Smooth muscle cell (in vitro differentiated cells): ENCODE measurements at regions not wholly inside any gene's neighbourhood (a gene's known extent, or its start where the extent isn't known, plus 50 kb on each side); places are given as distances from the start of the nearest gene placed in this dataset.

Experiments used
- DNase-seq: peaks from one replicate; lab custom pipeline; 2025; ENCODE audit not compliant: unreplicated experiment; lab: John Stamatoyannopoulos, UW
- H2AFZ ChIP-seq: fragments of 200-600 bp; sonication (generic); 2 replicates; pipeline ENCODE4 v1.6.0; 2016; ENCODE audit warnings: antibody characterized with exemption, low read depth, mild to moderate bottlenecking
- H3F3A ChIP-seq: fragments of 200-600 bp; sonication (generic); 2 replicates; pipeline ENCODE4 v1.6.0; 2017; ENCODE audit warnings: antibody characterized with exemption, low read depth
- H3K27ac ChIP-seq: fragments of 200-600 bp; sonication (generic); 2 replicates; pipeline ENCODE4 v1.5.1; 2016; ENCODE audit warnings: low read depth, mild to moderate bottlenecking
- H3K27me3 ChIP-seq: fragments of 200-600 bp; sonication (generic); 2 replicates; pipeline ENCODE4 v1.6.1; 2016; ENCODE audit warnings: low read depth, mild to moderate bottlenecking
- H3K36me3 ChIP-seq: fragments of 200-600 bp; sonication (generic); 2 replicates; pipeline ENCODE4 v1.5.1; 2016; ENCODE audit warnings: low read depth
- H3K4me1 ChIP-seq: fragments of 200-600 bp; sonication (generic); 2 replicates; pipeline ENCODE4 v1.5.1; 2016; ENCODE audit warnings: low read depth
- H3K4me2 ChIP-seq: fragments of 200-600 bp; sonication (generic); 2 replicates; pipeline ENCODE4 v1.6.0; 2016; ENCODE audit warnings: mild to moderate bottlenecking
- H3K4me3 ChIP-seq: fragments of 200-600 bp; sonication (generic); 2 replicates; pipeline ENCODE4 v1.5.1; 2016; ENCODE audit warnings: mild to moderate bottlenecking
- H3K79me2 ChIP-seq: fragments of 200-600 bp; sonication (generic); 2 replicates; pipeline ENCODE4 v1.6.0; 2016; ENCODE audit warnings: low read depth, mild to moderate bottlenecking
- H3K9ac ChIP-seq: fragments of 200-600 bp; sonication (generic); 2 replicates; pipeline ENCODE4 v1.6.0; 2016; ENCODE audit warnings: low read depth
- H3K9me3 ChIP-seq: fragments of 200-600 bp; sonication (generic); replicated peaks from 2 replicates; pipeline ENCODE4 v1.5.1; 2016; ENCODE audit warnings: low read depth
- H4K20me1 ChIP-seq: fragments of 200-600 bp; sonication (generic); 2 replicates; pipeline ENCODE4 v1.6.0; 2016; ENCODE audit warnings: low read depth
- WGBS: methylation state at CpG from one replicate; pipeline ENCODE4 v1.1.7; 2016; ENCODE audit warnings: low lambda C conversion rate; 5-methylcytosine and 5-hydroxymethylcytosine counted together
- TF ChIP-seq, protein P1 (sequence below): fragments of 200-600 bp; sonication (generic); IDR thresholded peaks from 2 replicates; pipeline ENCODE4 v1.5.1; 2017; ENCODE audit warnings: borderline replicate concordance, mild to moderate bottlenecking, antibody characterized with exemption; ENCODE audit not compliant: insufficient read depth, poor library complexity, severe bottlenecking

DNA sequence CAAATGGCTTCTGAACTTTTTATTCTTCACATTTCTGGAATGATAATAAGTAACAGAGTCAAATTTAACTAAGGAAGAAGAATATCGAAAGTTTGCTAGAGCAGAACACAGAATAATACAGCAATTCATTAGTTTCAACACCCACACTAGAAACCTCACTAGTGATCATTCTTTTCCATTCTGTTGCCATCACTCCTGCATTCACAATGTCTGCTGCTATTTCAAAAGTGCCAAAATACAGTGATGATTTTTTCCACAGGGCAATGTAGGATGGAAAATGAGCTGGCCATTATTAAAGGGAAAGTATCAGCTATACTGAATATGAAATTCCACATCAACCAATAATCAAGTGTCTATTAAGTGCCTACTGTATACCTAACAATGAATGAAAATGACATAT lies 186.7 kb downstream of the USP46 start:
- no peaks in the 10 kb centered on the region for H3K9me3 ChIP-seq
- H3K79me2 ChIP-seq: no peaks in the 10 kb centered on the region
- TF ChIP-seq, protein P1, sequence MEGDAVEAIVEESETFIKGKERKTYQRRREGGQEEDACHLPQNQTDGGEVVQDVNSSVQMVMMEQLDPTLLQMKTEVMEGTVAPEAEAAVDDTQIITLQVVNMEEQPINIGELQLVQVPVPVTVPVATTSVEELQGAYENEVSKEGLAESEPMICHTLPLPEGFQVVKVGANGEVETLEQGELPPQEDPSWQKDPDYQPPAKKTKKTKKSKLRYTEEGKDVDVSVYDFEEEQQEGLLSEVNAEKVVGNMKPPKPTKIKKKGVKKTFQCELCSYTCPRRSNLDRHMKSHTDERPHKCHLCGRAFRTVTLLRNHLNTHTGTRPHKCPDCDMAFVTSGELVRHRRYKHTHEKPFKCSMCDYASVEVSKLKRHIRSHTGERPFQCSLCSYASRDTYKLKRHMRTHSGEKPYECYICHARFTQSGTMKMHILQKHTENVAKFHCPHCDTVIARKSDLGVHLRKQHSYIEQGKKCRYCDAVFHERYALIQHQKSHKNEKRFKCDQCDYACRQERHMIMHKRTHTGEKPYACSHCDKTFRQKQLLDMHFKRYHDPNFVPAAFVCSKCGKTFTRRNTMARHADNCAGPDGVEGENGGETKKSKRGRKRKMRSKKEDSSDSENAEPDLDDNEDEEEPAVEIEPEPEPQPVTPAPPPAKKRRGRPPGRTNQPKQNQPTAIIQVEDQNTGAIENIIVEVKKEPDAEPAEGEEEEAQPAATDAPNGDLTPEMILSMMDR: no peak
- H2AFZ ChIP-seq: no peak overlapping the region
- no peaks in the 10 kb centered on the region for H3K4me1 ChIP-seq
- no peak overlapping the region for H3K4me2 ChIP-seq
- no peaks in the 10 kb centered on the region for H3K27me3 ChIP-seq
- no peak overlapping the region for H3K9ac ChIP-seq
- DNase-seq: no peak
- H3K4me3 ChIP-seq: no peak overlapping the region
- H3K27ac ChIP-seq: no peak overlapping the region
- no peaks in the 10 kb centered on the region for H4K20me1 ChIP-seq
- WGBS: 74% methylated on average over 1 of the region's 1 CpG
- H3K36me3 ChIP-seq: no peaks in the 10 kb centered on the region
- no peaks in the 10 kb centered on the region for H3F3A ChIP-seq

DNA sequence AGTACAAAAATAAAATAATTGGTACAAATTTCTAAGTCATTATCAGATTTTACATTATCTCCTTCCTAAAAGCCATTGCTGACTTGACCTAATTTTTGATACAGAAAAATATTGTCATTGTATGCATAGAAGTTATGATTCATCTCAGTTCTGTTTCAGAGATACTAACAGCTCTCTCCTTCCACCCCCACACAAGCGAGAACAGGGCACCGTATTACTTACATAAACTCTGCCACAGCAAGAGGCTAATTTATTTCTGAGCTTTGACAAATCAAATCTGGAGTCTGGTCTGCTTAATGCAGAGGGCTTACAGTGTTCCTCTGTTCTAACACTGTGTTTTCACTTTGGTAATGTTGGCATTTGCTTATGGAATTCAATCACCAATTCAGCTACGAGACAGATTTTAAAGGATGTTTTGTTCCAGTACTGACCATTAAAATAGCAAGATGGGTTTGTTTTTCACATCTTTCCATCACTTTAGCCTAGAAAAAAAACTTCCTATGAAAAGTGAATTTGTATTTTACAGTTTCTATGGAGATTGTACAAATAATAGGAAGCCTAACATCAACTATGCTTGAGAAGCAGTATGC lies 181.8 kb downstream of the USP46 start:
- H3K27ac ChIP-seq: no peak overlapping the region
- no peaks in the 10 kb centered on the region for H3K9me3 ChIP-seq
- no peak for DNase-seq
- no peak overlapping the region for H3K4me3 ChIP-seq
- no peaks in the 10 kb centered on the region for H3K79me2 ChIP-seq
- 66% methylated on average over 3 of the region's 3 CpGs for WGBS
- TF ChIP-seq, protein P1: no peak
- no peak overlapping the region for H3K9ac ChIP-seq
- H3F3A ChIP-seq: no peaks in the 10 kb centered on the region
- H3K4me2 ChIP-seq: no peak overlapping the region
- no peaks in the 10 kb centered on the region for H3K27me3 ChIP-seq
- no peak overlapping the region for H2AFZ ChIP-seq
- no peaks in the 10 kb centered on the region for H4K20me1 ChIP-seq
- no peaks in the 10 kb centered on the region for H3K36me3 ChIP-seq
- no peaks in the 10 kb centered on the region for H3K4me1 ChIP-seq

DNA sequence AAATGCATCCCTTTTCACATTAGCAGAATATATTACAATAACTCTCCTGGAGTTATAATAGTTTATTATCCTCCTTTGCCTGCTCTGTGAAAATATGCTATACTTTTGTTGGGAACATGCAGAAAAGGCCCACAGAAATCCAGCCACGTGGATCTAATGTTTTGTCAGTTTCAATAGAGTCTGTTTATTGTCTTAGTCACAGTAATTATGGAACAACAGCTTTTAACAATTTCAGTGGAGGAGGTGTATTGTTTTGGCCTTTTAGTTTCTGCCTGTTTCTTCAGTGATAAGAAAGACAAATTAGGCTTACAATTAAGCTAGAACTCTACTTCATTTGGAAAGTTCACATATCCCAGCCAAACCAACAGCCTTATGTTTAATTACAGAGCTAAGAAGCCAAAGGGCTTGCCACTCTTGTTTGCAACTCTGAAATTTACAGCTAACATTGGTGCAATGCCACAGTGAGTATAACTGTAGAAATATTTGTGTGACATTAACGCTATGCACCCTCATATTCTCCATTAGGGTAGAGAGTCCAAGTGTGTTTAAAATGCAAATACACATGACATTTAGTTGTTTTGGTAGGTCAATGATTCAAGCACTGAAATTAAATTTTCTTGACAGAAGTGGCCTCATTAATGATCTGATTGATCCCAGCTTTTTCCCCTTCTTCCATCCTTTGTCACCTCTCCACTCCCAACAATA lies 175.8 kb downstream of the USP46 start:
- no peaks in the 10 kb centered on the region for H3K4me1 ChIP-seq
- no peaks in the 10 kb centered on the region for H3K9me3 ChIP-seq
- no peak overlapping the region for H3K27ac ChIP-seq
- H2AFZ ChIP-seq: no peak overlapping the region
- 42% methylated on average over 2 of the region's 2 CpGs for WGBS
- H3F3A ChIP-seq: no peaks in the 10 kb centered on the region
- no peak overlapping the region for H3K9ac ChIP-seq
- TF ChIP-seq, protein P1: no peak
- H3K79me2 ChIP-seq: no peaks in the 10 kb centered on the region
- no peak for DNase-seq
- no peaks in the 10 kb centered on the region for H3K36me3 ChIP-seq
- no peak overlapping the region for H3K4me3 ChIP-seq
- no peaks in the 10 kb centered on the region for H4K20me1 ChIP-seq
- no peaks in the 10 kb centered on the region for H3K27me3 ChIP-seq
- no peak overlapping the region for H3K4me2 ChIP-seq

DNA sequence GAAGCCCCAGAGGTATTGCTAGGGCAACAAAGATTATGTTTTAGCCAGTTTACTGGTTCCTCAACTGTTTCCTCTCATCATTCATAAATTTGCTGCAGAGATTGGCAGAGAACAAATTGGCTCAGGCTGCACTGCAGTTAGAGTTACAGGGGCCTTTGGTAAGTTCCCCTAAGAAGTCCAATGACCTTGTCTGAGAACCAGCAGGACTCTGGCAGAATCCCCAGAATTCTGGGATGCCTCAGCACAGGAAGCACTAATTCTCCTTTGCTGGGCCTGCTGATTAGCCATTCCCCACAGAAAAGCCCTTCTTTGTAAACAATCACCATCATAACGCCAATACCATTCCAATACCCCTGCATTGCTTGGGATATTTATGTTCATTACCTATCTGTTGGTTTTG lies 151.3 kb downstream of the USP46 start:
- Histone ChIP-seq H3K36me3 (no peaks in the 10 kb centered on the region), H3K4me3 (no peak overlapping the region), H3K79me2 (no peaks in the 10 kb centered on the region), H4K20me1 (no peaks in the 10 kb centered on the region), H3F3A (no peaks in the 10 kb centered on the region), H3K27me3 (no peaks in the 10 kb centered on the region), H2AFZ (no peak overlapping the region), H3K9me3 (no peaks in the 10 kb centered on the region), H3K4me1 (no peaks in the 10 kb centered on the region), H3K4me2 (no peak overlapping the region), H3K9ac (no peak overlapping the region), H3K27ac (no peak overlapping the region)
- TF ChIP-seq, protein P1: no peak
- no peak for DNase-seq
- 41% methylated on average over 1 of the region's 1 CpG for WGBS
